Right ventricle myocardium superior (tissue), 1 donor: ENCODE measurements at regions not wholly inside any gene's neighbourhood (a gene's known extent, or its start where the extent isn't known, plus 50 kb on each side); places are given as distances from the start of the nearest gene placed in this dataset.
"Not testable (repeated sequence)": the region's sequence is repeated elsewhere in the genome, so short reads cannot be mapped to it uniquely, and the experiment has no call there.

Experiments
- ATAC-seq: fragments of 200-7000 bp; cut with Tn5 transposase; one replicate; pipeline ENCODE4 v1.9.1; 2020; ENCODE audit warnings: mild to moderate bottlenecking; ENCODE audit not compliant: poor library complexity
- DNase-seq: peaks from one replicate; pipeline ENCODE4 v3.0.0-alpha.2; 2020
- intact Hi-C: fragments of 100-400 bp; cut with DNase I; formaldehyde crosslinking; loops from one replicate; pipeline ENCODE4 v1.11.2; 2022
- donor health status: DM: no; HTN: yes; CAD: no; lungs with severe emphysema.

GRCh38 chr10:28470873-28471651 lies 61.9 kb upstream of the WAC start:
- DNase-seq (no peak), ATAC-seq (no peak)
- intact Hi-C loops, result no loop called here

- DNase-seq (no peak), ATAC-seq (no peak)
- intact Hi-C loops, result no loop called here
Measured at GRCh38 chr10:28471652-28472050, 61.3 kb upstream of the WAC start.

DNA sequence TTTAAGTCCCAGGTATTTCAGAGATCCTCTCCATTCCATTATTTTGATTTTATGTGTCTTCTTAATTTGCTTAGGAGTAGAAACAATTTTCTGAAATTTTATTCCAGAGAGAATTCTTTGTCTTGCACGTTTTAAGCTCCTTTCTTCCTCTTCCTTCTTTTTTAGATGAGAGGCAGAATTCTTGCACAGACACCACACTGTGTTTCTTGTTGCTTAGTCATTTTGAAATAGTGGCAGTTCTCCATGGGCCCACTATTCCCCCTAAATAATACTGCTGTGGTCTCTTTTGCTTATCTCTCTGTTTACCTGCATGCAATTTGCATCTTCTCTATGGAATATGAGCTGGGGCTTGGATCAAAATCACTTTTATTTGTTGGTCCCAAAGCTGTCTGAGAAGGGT lies 54.3 kb upstream of the WAC start:
- intact Hi-C loops, result no loop called here
- ATAC-seq, result no peak
- no peak for DNase-seq

GRCh38 chr10:28479425-28479865 lies 53.5 kb upstream of the WAC start:
- intact Hi-C loops, result no loop called here
- DNase-seq (peak; percentile 44), ATAC-seq (no peak)

- no peak for ATAC-seq
- intact Hi-C loops, result no loop called here
Measured at GRCh38 chr10:28479927-28480627, 52.8 kb upstream of the WAC start.

DNA sequence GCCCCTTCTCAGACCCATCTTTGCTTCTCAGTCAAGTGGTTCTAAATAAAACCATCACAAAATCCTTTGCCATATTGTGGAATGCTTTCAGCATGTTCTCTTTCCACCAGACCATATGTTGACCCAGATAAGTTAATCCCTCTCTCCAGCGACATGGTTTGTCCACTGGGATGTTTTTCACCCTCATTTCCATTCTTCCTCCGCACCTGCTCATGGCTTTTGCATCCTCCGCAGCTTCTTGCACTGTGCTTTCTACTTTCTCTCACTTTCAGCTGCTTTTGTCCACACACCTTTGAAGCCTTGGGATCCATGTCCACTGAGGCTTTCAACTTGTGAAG lies 52.3 kb upstream of the WAC start:
- no peak for DNase-seq
- intact Hi-C loops, result no loop called here
- ATAC-seq, result no peak

More at GRCh38 chr10:28479927-28480627, 52.8 kb upstream of the WAC start:
- no peak for DNase-seq

GRCh38 chr10:28481346-28481745 lies 51.6 kb upstream of the WAC start:
- intact Hi-C loops, ATAC-seq, DNase-seq: not testable (repeated sequence)

- ATAC-seq (no peak), DNase-seq (no peak)
- intact Hi-C loops, result no loop called here
Measured at GRCh38 chr10:28481968-28482367, 51.0 kb upstream of the WAC start.
